NCI-H2171 treated with DMSO at 0.1 percent for 48 hours (cell line): ENCODE measurements at regions not wholly inside any gene's neighbourhood (a gene's known extent, or its start where the extent isn't known, plus 50 kb on each side); places are given as distances from the start of the nearest gene placed in this dataset.

Experiments
- DNase-seq: peaks from one replicate; lab custom pipeline; 2025; lab: John Stamatoyannopoulos, UW

DNA sequence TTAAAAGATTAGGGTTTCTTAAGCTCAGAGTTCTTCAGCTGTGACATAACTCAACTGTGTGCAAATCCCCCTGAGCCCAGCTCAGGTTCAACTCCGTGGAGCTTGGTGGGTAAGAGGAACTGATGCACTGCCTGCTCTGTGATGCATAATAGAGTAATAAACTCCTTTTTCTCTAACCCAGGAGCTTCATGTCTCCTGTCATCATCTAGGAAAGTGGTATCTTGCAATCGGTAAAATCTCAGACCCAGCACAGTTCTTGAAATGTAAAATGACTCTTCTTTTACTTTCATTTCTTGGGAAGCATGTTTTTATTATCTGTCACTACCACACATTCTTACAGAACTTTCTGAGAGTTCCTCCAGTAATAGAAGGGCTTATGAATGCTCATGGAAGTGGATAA is 123.8 kb upstream of the PCDH9 start:
- DNase-seq: no peak

DNA sequence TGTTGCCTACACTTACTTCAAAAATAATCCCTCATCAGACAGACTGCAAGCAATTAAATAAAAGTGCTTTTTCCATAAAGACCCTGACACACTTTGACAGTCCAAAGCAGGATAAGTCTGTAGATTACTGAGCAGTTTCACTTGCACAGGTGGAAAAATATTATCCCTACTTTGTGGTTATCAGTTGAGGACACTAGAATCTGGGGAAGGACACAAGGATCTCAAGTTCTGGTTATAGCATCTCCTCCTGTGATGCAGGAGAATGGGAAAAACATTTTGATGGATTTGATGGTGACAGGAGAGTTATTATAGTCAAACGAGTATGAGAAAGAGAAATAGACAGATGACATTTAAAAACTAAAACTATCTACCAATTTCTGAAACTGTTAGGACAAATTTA is 122.9 kb upstream of the PCDH9 start:
- no peak for DNase-seq

DNA sequence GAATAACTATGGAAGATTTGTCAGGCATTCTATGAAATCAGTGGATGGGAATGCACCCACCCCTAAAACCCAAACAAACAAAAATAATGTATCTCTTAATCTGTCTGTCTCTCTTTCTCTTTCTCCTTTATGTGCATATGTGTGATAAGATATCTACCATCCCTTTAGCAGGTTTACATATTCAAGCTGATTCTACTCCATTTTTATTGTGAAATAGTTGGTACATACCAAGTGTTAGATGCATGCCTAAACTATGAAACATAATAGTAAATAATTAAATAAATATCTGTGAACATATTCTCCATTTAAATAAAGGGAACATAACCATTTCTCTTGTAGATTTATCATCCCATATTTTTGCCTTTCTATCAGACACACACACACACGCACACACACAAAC is 121.8 kb upstream of the PCDH9 start:
- no peak for DNase-seq

DNA sequence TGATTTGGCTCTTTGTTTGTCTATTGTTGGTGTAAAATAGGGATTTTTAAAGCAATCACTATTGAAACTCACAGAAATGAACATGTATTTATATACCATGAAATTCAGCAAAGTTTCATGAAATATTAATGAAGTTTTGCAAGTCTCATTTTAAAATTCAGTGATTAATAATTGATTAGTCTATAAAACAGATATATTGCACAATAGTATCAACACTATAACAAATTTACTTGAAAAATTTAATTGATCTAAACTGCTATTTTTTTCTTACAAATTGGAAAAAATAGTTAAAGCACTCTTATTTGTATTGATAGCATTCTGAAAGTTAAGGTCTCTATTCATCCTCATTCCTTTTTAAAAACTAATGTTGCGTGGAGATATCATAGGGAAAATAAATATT is 121.0 kb upstream of the PCDH9 start:
- DNase-seq: no peak

DNA sequence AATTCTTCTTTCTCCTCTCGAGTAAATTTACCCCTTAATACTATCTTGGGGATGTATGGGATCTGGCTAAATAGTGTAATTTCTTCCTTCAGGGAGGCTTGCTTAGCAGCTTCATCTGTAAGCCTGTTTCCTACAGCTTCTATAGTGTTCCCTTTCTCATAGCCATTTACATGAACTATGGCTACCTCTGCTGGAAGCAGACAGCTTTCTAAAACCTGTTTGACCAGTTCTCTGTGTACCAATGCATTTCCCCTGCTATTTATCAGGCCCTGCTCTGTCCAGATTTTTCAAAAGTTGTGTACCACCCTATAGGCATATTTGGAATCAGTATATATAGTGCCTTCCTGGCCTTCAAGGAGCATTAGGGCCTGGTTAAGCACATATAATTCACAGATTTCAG is 113.6 kb upstream of the PCDH9 start:
- no peak for DNase-seq

DNA sequence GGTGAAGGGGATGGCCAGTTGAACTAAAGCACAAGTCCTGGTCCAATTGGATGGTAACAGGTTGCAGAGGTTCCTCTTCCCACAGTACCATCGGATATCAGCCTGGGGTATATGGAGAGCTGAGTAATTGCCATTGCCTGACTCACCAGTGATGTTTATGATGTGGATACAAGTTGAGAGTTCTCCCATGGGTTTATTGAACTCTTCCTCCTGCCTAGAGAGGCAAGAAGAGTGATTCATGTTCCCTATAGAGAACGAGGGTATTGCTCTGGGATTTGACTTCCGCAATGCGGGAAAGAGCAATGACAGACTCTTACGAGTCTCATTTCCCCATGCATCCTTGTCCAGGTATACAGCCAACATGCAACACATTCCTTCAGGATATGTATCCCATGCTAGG is 111.3 kb upstream of the PCDH9 start:
- no peak for DNase-seq

DNA sequence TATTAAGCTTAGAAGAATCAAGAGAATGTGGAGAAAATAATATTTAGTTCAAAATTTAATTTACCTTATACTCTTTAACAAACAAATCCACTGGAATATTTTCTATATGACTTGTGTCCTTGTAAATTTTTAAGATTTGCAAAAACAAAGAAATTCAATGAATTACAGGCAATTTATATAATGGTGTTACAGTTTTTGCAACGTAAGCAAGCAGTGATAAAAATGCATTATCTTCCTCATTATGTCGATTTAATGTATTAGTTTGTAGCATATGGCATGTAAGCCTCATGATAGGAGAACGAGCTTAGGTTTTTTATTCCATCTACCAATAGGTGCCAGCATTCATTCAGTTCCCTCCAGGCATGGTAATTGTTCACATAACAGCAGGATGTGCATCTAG is 100.0 kb upstream of the PCDH9 start:
- peak; percentile 35 for DNase-seq

DNA sequence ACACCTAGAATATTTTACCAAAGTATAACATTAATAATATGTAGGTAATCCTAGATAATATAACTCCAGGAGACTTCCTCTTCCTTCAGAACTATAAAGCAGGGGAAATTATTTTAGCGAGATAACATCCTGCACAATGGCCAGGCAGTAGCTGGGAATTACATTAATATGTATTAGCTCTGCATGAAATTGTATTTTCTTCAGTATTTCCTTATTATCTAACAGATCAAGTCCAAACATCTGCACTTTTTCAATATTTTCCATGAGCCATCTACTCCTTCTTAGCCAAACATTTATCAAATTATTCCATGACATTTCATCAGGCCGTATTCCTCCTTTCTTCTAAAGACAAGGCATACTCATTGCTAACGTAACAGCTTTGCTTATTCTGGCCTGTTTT is 98.8 kb upstream of the PCDH9 start:
- DNase-seq: no peak

DNA sequence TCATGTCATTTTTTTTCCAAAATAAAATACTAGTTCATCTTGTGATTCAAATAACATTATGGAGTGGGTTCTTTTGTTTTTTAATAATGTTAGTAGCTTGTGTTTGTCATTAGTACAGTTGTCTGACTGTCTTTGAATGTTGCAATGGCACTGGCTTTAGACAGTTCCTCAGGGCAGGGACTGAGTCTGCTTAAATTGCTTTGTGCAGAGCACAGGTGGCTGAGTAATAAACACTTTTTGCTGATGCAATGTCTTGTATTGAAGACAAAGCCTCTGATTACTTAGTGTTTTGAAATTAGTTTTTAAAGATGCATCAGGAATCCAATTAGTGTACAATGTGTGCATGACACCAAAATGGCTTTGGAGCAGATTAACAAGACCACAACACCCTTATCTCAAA is 88.7 kb upstream of the PCDH9 start:
- peak; percentile 34 for DNase-seq

DNA sequence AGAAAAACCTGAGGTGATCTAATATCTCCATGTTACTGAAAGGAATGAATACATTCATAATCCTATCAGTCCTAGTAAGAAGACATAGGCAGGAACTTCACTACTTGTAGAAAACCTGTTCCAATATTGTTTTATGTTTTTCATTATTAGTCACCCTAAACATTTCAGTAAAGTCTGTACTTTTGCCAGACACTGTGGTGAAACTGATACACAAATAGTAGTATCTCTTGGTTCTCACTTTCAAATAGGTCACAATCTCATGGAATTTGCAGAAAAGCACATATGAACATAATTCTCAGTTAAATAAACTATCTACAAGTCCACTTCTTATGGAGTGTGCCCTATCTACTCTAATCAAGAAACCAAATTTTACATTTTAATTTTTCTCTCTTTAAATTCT is 88.3 kb upstream of the PCDH9 start:
- no peak for DNase-seq

DNA sequence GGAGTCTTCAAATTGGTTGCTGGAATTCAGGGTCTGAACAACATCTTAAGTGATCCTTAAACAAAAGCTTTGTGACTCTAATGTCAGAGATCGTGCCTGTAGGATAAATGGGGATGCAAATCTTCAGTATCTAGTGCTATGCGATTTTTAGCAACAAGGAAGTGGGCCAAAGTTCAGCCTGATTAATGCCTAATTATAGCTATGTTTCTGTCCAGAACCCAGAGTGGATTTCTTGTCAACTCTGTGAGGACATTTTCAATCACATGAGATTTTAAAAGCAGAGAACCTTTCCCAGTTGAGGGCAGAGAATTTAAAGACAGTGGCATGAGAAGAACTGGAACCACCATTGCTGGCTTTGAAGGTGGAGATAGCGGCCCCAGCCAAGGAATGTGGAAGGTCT is 84.3 kb upstream of the PCDH9 start:
- DNase-seq: no peak

DNA sequence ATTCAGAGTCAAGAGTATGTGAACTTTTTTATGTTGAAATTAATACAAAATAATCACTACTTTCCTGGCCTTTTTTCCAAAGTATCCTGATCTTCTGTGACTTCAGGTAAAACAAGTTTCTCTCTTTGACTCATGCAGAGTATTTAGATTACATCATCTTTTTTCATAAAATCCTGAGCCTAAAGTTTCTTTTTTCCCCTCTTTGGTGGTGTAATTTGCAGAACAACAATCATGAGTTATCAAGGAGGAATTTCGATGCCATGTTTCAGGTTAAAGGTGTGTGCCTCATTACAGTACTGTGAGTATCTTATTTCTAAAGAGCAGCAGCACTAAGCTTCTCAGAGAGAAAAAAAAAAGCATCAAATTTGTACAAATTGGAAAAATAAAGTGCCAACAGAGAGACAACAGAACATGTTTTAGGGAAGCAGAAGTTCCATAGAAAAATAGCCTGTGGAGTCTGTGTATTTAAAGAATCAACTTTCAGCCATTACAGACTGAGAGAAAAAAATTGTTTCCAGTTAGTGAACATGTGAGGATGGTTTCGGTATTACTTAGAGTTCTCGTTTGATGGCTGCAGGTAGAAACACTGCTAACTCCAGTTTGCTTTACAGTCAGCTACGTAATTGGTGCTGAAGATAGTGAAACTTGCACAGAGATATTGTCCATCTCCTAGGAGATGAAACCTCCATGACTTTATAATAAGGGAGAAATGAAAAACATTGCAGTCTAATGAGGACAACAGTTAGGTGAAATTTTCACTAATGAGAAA is 78.1 kb upstream of the PCDH9 start:
- peak; percentile 62 for DNase-seq

DNA sequence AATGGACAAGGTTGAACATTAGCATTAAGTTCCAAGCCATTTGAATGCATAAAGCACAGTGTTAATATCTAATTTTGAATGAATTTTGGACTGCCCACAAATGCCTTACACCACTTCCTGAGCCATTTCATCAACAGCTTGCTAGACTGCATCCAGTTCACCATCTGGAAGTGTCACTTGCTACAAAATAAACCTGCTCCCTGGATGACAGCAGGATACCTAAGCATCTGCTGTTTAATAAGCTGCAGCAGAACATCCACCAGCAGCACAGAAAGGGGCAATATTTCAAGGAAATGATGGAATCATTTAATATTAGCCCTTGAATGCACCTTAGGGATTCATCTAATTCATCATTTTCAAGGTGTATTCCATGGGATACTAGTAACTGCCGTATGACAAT is 76.6 kb upstream of the PCDH9 start:
- peak; percentile 94 for DNase-seq

DNA sequence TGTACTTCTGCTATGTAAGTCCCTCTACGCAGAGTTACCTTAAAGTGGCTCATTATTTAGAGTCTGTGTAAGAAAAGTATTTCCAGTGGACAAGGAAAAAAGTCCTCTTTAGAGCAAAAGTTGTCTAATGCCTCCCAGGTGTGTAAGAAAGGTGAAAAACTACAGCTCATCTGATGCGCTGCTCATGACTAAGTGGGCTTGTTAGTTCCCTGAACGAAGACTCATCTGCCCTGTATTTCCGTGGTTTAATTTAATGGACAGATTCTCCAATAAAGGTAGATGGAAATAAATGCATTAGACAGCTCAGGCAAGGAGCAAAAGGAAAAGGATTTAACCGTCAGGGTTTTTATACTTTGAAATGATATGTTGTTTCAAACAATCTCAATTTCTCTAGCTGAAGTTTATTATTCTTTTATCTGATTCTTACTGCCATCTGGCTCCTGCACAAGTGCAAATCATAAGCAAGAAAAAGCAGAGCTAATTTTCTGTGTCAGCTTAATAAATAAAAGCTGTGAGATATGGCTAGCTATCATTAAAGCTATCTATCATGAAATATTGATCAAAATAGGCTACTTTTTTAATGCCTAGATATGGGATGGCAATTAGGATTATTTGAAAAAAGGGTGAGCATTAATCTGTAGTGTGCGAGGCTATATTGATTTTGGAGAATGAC is 73.7 kb upstream of the PCDH9 start:
- DNase-seq: peak; percentile 57

DNA sequence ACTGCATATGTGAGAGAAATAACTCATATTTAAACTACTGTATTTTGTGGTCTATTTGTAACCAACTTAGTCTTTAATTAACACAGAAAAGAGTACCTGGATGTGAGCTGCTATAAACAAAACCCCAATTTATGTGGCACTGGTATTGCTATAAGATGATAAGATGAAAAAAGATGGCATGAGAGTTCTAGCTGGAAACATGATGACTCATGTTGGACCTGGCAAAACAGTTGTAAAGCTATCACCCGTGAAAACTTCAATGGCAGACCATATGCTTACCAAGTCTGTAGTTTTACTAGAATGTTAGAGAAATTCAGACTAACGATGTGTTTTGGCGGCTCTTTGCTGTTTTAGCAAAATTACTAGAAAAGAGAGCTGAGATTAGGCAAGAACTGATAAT is 69.6 kb upstream of the PCDH9 start:
- peak; percentile 79 for DNase-seq

DNA sequence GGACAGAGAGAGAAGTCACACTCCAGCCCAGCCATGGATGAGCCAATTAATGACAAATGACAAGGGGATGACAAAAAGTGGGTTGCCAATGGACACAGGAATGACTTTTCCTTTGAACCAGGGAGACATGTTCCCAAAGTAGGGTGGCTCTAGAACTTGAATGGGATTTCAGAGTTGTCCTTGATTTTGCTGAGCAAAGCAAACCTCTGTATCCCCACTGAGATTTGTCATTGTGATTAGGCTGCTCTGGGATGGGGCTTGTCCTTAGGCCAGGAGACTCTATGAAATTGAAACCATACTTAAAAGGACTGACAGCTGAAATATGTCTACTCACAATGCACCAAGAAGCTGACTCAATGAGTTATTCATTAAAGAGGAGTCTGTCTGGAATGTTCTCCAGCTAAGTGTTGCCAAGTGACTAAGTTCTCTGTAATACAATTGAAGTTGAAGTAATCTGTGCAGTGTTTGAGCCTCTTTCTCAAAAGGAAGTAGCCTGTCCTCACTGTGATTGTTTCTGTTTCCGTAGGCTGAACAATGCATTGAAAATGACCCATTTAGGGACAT is 69.0 kb upstream of the PCDH9 start:
- DNase-seq: no peak

DNA sequence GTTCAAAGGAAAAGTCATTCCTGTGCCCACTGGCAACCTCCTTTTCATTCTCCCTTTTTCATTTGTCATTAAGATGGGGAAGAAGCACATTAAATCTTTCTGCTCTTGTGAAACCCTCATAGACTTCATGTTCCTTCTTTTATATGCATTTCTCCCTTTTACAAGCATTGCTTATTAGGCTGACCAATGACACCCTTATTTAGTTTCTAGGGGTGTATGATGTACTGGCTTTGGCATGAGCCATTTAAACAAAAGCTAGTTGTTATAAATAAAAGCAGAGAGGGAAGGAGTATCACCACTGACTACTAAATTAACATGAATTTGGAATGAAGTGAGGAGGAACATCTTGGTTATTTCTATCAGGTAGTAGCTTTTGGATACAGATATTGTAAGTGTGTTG is 68.2 kb upstream of the PCDH9 start:
- no peak for DNase-seq

DNA sequence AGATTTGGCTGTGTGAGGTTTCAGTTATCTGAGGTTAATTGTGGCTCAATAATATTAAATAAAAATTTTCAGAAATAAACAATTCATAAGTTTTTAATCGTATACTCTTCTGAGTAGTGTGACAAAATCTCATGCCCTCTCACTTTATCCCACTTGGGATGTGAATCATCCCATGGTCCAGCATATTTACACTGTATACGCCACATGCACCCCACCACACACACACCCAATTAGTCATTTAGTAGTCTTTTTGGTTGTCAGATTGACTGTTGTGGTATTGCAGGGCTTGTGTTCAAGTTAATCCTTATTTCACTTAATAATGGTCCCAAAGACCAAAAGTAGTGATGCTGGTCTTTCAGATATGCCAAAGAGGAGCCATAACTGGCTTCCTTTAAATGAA is 66.4 kb upstream of the PCDH9 start:
- DNase-seq: no peak

DNA sequence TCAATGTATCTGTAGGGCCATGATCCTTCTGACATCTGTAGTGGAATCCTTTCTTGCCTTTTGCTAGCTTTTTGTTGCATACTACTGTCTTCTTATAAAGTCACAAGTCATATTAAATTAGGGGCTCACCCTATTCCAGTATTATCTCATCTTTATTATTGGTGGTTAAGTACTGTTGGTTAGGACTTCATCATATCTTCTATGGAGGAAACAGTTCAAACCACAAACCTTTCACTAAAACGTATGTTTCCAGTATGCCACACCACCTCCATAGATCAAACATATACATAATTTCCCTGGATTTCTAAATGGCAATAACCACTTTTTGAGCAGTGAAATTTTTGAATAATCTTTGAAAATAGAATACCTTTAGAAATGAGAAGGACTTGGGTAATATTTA is 62.8 kb upstream of the PCDH9 start:
- DNase-seq: no peak

DNA sequence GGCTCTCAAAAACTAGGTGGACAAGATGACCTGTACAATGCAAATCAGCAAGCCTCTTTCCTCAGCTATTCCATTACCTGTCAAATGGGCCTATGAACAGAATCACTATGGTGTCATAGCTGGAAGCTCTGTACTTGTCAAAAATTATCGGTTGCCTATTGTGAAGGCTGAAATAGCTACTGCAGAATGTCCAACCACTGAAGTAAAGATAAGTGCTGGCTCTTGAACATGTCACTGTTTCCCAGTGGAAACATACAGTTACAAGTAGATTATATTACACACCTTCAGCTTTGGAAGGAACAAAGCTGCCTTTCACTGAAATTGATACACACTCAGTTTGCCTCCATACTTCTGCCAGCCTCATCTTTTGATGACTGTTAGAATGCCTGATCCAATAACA is 55.5 kb upstream of the PCDH9 start:
- peak; percentile 49 for DNase-seq

DNA sequence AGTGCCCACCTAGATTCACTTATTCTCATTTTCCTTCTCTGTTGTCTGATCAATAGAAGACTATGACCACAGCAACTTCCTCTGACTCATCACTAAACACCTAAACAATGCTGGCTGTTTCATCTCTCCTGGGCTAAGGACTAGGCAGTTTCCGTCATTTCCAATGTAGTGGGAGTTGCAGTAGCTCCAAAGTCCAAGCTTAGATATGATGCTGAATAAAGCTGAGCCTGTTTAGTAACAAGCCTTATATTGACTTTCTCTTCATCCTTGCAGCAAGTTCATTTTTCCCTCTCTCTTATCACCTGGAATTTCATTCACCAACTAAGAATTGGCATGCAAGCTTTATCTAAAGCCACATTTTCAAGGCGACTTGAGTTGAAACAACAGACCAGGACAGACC is 53.5 kb upstream of the PCDH9 start:
- no peak for DNase-seq

DNA sequence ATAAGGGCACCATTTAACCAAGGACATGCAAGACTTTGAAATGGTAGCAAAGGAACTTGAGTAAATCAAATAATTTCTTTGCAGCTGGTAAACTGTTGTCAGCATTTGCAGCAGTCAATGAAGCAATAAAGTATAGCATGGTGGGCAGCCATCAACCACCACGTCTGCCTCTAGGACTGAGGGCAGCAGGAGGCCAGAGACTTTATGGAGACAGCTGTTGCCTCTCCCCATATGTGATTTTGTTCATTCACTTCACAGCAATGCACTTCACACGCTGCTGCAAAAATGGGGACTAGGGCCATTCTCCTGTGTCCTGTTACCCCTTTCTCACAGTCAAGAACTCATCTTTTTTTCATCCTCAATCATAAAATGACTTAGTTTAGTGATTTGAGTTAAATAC is 51.3 kb upstream of the PCDH9 start:
- peak; percentile 46 for DNase-seq
